Thyroid gland (tissue), 4 donors: ENCODE measurements at regions not wholly inside any gene's neighbourhood (a gene's known extent, or its start where the extent isn't known, plus 50 kb on each side); places are given as distances from the start of the nearest gene placed in this dataset.

ENCODE experiments used
- POLR2A ChIP-seq, 2 donors: fragments of 450-650 bp; IDR thresholded peaks; one replicate each; pipeline ENCODE4 v1.6.1; 2017; ENCODE audit warnings: antibody characterized with exemption in 2 of 2, mild to moderate bottlenecking in 2 of 2, moderate library complexity in 1 of 2
- TF ChIP-seq, protein P1 (sequence below), 6 experiments: fragments of 200-600 bp in 3 of 6; fragments of 450-650 bp in 3 of 6; sonication (generic) in 3 of 6; IDR thresholded peaks; one replicate each; pipeline ENCODE4 v1.5.1; 2016 to 2019; ENCODE audit warnings: antibody characterized with exemption in 6 of 6, mild to moderate bottlenecking in 2 of 6, inconsistent platforms in 1 of 6, moderate library complexity in 1 of 6

DNA sequence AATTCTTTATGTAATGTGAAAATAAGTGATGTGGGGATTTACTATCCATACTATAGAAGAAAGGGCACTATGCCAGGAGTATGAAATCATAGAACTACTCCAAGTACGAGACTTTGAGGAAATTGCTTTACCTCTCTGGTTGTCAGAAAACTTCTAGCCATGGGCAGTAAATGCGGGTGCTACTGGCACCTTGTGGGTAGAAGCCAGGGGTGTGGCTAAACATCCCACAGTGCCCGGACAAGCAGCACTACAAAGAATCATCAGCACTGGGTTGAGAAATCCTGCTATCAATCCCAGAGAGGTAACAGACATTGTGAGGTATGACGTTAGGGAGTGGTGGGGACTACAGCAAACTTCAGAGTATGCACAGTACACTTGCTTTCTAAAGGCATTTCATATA is 453.5 kb upstream of the TNP1 start:
- TF ChIP-seq, protein P1, sequence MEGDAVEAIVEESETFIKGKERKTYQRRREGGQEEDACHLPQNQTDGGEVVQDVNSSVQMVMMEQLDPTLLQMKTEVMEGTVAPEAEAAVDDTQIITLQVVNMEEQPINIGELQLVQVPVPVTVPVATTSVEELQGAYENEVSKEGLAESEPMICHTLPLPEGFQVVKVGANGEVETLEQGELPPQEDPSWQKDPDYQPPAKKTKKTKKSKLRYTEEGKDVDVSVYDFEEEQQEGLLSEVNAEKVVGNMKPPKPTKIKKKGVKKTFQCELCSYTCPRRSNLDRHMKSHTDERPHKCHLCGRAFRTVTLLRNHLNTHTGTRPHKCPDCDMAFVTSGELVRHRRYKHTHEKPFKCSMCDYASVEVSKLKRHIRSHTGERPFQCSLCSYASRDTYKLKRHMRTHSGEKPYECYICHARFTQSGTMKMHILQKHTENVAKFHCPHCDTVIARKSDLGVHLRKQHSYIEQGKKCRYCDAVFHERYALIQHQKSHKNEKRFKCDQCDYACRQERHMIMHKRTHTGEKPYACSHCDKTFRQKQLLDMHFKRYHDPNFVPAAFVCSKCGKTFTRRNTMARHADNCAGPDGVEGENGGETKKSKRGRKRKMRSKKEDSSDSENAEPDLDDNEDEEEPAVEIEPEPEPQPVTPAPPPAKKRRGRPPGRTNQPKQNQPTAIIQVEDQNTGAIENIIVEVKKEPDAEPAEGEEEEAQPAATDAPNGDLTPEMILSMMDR (IDR thresholded peaks at IDR 0.05): no peak
- TF ChIP-seq POLR2A (IDR thresholded peaks at IDR 0.05): no peak
